ENCODE measurements at regions not wholly inside any gene's neighbourhood (a gene's known extent, or its start where the extent isn't known, plus 50 kb on each side); places are given as distances from the start of the nearest gene placed in this dataset.

- Histone ChIP-seq H3K4me2 (no peak overlapping the region), H3K27ac (ENCODE audit: low read depth in 2 of 2, low read length in 1 of 2) (no peak overlapping the region), H3K9ac (no peak overlapping the region), H3K4me3 (ENCODE audit: low read depth in 2 of 2, low read length in 1 of 2) (no peak overlapping the region), H3K36me3 (replicated peaks in 1 of 2; ENCODE audit: control insufficient read depth in 1 of 2, insufficient read depth in 2 of 2, low read length in 1 of 2) (no peaks in the 10 kb centered on the region), H3K9me3 (no peaks in the 10 kb centered on the region), H4K20me1 (ENCODE audit: insufficient read depth) (no peaks in the 10 kb centered on the region), H3F3A (replicated peaks; ENCODE audit: insufficient read depth) (no peaks in the 10 kb centered on the region), H2AFZ (ENCODE audit: low read depth) (no peak overlapping the region), H3K79me2 (ENCODE audit: insufficient read depth) (no peaks in the 10 kb centered on the region), H3K4me1 (ENCODE audit: control insufficient read depth in 1 of 2, insufficient read depth in 2 of 2, low read depth in 1 of 2, low read length in 1 of 2) (no peaks in the 10 kb centered on the region), H3K9me2 (no peaks in the 10 kb centered on the region), H3K27me3 (ENCODE audit: insufficient read depth) (no peaks in the 10 kb centered on the region; the same call in 1 of the 2 replicates)
- ChIA-PET CTCF (interaction anchor here (0.7 to 1.0 kb wide), 3 partner anchors 11 to 28 kb away, joined by 3 to 4 read pairs (median 3); no protein-coding TSS in a partner anchor), POLR2A (no interaction called here)
- 58% methylated on average over 6 of the region's 6 CpGs for WGBS (ENCODE audit: low lambda C conversion rate)
- TF ChIP-seq USF1 (IDR thresholded peaks at IDR 0.05; ENCODE audit: borderline replicate concordance, low read depth) = no peak
- TF ChIP-seq NRF1 (IDR thresholded peaks at IDR 0.05; ENCODE audit: low read depth, low read length) = no peak
- TF ChIP-seq RXRA (IDR thresholded peaks at IDR 0.05; ENCODE audit: borderline replicate concordance, low read depth) = no peak
- TF ChIP-seq REST (IDR thresholded peaks at IDR 0.05; ENCODE audit: low read depth, low read length) = no peak
- no peak for TF ChIP-seq CTCF (IDR thresholded peaks at IDR 0.05)
- no peak for TF ChIP-seq RFX5 (IDR thresholded peaks at IDR 0.05; ENCODE audit: low read length)
- TF ChIP-seq FOXM1 (IDR thresholded peaks at IDR 0.05; ENCODE audit: low read depth) = no peak
- TF ChIP-seq POLR2AphosphoS5 (IDR thresholded peaks at IDR 0.05; ENCODE audit: low read depth, low read length) = no peak
- no peak for TF ChIP-seq NFIC (IDR thresholded peaks at IDR 0.05; ENCODE audit: borderline replicate concordance)
- DNase-seq = no peak
Observed at GRCh38 chr7:140263277-140263676, 86.5 kb upstream of the KDM7A start.

GRCh38 chr7:140262242-140262903 lies 85.6 kb upstream of the KDM7A start:
- no peaks in the 10 kb centered on the region for H3F3A ChIP-seq (replicated peaks; ENCODE audit: insufficient read depth)
- H3K36me3 ChIP-seq (replicated peaks in 1 of 2; ENCODE audit: control insufficient read depth in 1 of 2, insufficient read depth in 2 of 2, low read length in 1 of 2) = no peaks in the 10 kb centered on the region
- no peak for DNase-seq
- no peak overlapping the region for H2AFZ ChIP-seq (ENCODE audit: low read depth)
- no peak overlapping the region for H3K4me2 ChIP-seq
- H3K27ac ChIP-seq (ENCODE audit: low read depth in 2 of 2, low read length in 1 of 2) = no peak overlapping the region
- H3K9me3 ChIP-seq = no peaks in the 10 kb centered on the region
- H3K4me1 ChIP-seq (ENCODE audit: control insufficient read depth in 1 of 2, insufficient read depth in 2 of 2, low read depth in 1 of 2, low read length in 1 of 2) = no peaks in the 10 kb centered on the region
- H3K9ac ChIP-seq = no peak overlapping the region
- H3K4me3 ChIP-seq (ENCODE audit: low read depth in 2 of 2, low read length in 1 of 2) = no peak overlapping the region
- POLR2A ChIA-PET = no interaction called here
- H3K27me3 ChIP-seq (ENCODE audit: insufficient read depth) = no peaks in the 10 kb centered on the region; the same call in 1 of the 2 replicates
- WGBS (ENCODE audit: low lambda C conversion rate) = 63% methylated on average over 6 of the region's 6 CpGs
- H4K20me1 ChIP-seq (ENCODE audit: insufficient read depth) = no peaks in the 10 kb centered on the region
- H3K79me2 ChIP-seq (ENCODE audit: insufficient read depth) = no peaks in the 10 kb centered on the region
- CTCF ChIA-PET = interaction anchor here (0.7 to 0.8 kb wide), 2 partner anchors 14 to 174 kb away, joined by 3 read pairs; no protein-coding TSS in a partner anchor
- H3K9me2 ChIP-seq = no peaks in the 10 kb centered on the region
- TF ChIP-seq TCF12 (IDR thresholded peaks at IDR 0.05) = no peak
- no peak for TF ChIP-seq RCOR1 (IDR thresholded peaks at IDR 0.05; ENCODE audit: low read length)
- TF ChIP-seq EZH2phosphoT487 (IDR thresholded peaks at IDR 0.05; ENCODE audit: borderline replicate concordance, low read depth) = no peak
- no peak for TF ChIP-seq ELF1 (IDR thresholded peaks at IDR 0.05)
- TF ChIP-seq EP300 (IDR thresholded peaks at IDR 0.05; ENCODE audit: borderline replicate concordance in 1 of 2, low read depth in 1 of 2, low read length in 1 of 2) = no peak
- TF ChIP-seq CTCF (IDR thresholded peaks at IDR 0.05) = no peak
- no peak for TF ChIP-seq RXRA (IDR thresholded peaks at IDR 0.05; ENCODE audit: borderline replicate concordance, low read depth)
- no peak for TF ChIP-seq SIN3A (IDR thresholded peaks at IDR 0.05; ENCODE audit: borderline replicate concordance, low read depth, low read length)
- TF ChIP-seq ZBTB33 (IDR thresholded peaks at IDR 0.05; ENCODE audit: borderline replicate concordance, low read depth) = no peak

Measured in SK-N-SH (cell line).